B cell (primary cell): ENCODE measurements at regions not wholly inside any gene's neighbourhood (a gene's known extent, or its start where the extent isn't known, plus 50 kb on each side); places are given as distances from the start of the nearest gene placed in this dataset.

Experiments
- ATAC-seq: fragments of 200-7000 bp; cut with Tn5 transposase; one replicate; pipeline ENCODE4 v1.10.0; 2021; ENCODE audit warnings: low read depth, mild to moderate bottlenecking, moderate number of reproducible peaks, moderate library complexity
- CTCF ChIA-PET: fragments of 350-600 bp; sonication (Branson Sonifier 250); formaldehyde crosslinking; loops from one replicate; lab custom pipeline; 2021; ENCODE audit warnings: antibody characterized with exemption, inconsistent platforms; lab: Charles Lee
- POLR2A ChIA-PET: fragments of 350-600 bp; sonication (Branson Sonifier 250); formaldehyde crosslinking; loops from one replicate; lab custom pipeline; 2021; ENCODE audit warnings: antibody characterized with exemption; lab: Charles Lee
- DNase-seq: peaks from one replicate; pipeline ENCODE4 v3.0.0; 2013
- H2AFZ ChIP-seq: 2 replicates; pipeline ENCODE4 v1.6.1; 2012; ENCODE audit warnings: mild to moderate bottlenecking, low read depth, low read length; ENCODE audit not compliant: insufficient read depth, poor library complexity, severe bottlenecking
- H3K27ac ChIP-seq, 2 donors: 1 replicate in 1 of 2; 2 replicates in 1 of 2; pipeline ENCODE4 v1.5.1; 2012 to 2013; ENCODE audit warnings: low read length in 2 of 2, mild to moderate bottlenecking in 2 of 2, moderate library complexity in 1 of 2
- H3K27me3 ChIP-seq, 4 experiments: fragments of 200-600 bp in 1 of 4; sonication (generic) in 1 of 4; replicated peaks in 1 of 4; 1 replicate in 2 of 4; 2 replicates in 2 of 4; pipeline versions ENCODE4 v1.6.1 to v1.7.0; 2013 to 2016; ENCODE audit warnings: low read length in 3 of 4, mild to moderate bottlenecking in 2 of 4, mixed read lengths in 1 of 4, moderate library complexity in 1 of 4; ENCODE audit not compliant: insufficient read depth in 4 of 4, control insufficient read depth in 3 of 4; ENCODE audit errors: control extremely low read depth in 1 of 4
- H3K36me3 ChIP-seq, 2 experiments: replicated peaks in 1 of 2; 1 replicate in 1 of 2; 2 replicates in 1 of 2; pipeline versions ENCODE4 v1.6.1 to v1.7.1; 2013; ENCODE audit warnings: low read length in 1 of 2; ENCODE audit not compliant: insufficient read depth in 2 of 2, control insufficient read depth in 1 of 2; ENCODE audit errors: control extremely low read depth in 1 of 2, extremely low read depth in 1 of 2
- H3K4me1 ChIP-seq, 2 donors: fragments of 200-600 bp in 1 of 2; sonication (generic) in 1 of 2; 1 replicate in 1 of 2; 2 replicates in 1 of 2; pipeline versions ENCODE4 v1.5.1 to v1.6.1; 2013 to 2017; ENCODE audit warnings: low read length in 2 of 2; ENCODE audit not compliant: control insufficient read depth in 2 of 2, insufficient read depth in 2 of 2
- H3K4me2 ChIP-seq: replicated peaks from 2 replicates; pipeline ENCODE3; 2012; ENCODE audit warnings: mild to moderate bottlenecking, low read depth, low read length; ENCODE audit not compliant: poor library complexity, severe bottlenecking
- H3K4me3 ChIP-seq, 5 experiments: fragments of 200-600 bp in 1 of 5; sonication (generic) in 1 of 5; 1 replicate in 3 of 5; 2 replicates in 2 of 5; pipeline versions ENCODE4 v1.5.1 to v1.7.0; 2011 to 2016; ENCODE audit warnings: low read length in 4 of 5, mild to moderate bottlenecking in 4 of 5, low read depth in 2 of 5, control low read depth in 1 of 5, moderate library complexity in 1 of 5; ENCODE audit not compliant: insufficient read depth in 1 of 5; ENCODE audit errors: control extremely low read depth in 1 of 5, extremely low read depth in 1 of 5
- H3K79me2 ChIP-seq: fragments of 200-600 bp; sonication (generic); one replicate; pipeline ENCODE4 v1.6.0; 2016; ENCODE audit warnings: low read length; ENCODE audit not compliant: control insufficient read depth, insufficient read depth
- H3K9ac ChIP-seq: fragments of 200-600 bp; sonication (generic); 2 replicates; pipeline ENCODE4 v1.6.1; 2017; ENCODE audit warnings: mild to moderate bottlenecking, low read length, moderate library complexity
- H3K9me3 ChIP-seq, 3 donors: one replicate each; pipeline versions ENCODE4 v1.6.1 to v1.7.1; 2013; ENCODE audit warnings: low read length in 2 of 3; ENCODE audit not compliant: control insufficient read depth in 2 of 3, insufficient read depth in 1 of 3; ENCODE audit errors: control extremely low read depth in 1 of 3
- H4K20me1 ChIP-seq: 2 replicates; pipeline ENCODE4 v1.6.0; 2012; ENCODE audit warnings: mild to moderate bottlenecking, low read length; ENCODE audit not compliant: insufficient read depth, control insufficient read depth, poor library complexity, severe bottlenecking
- H3K27ac Mint-ChIP-seq: one replicate; pipeline ENCODE4 v1.8.0; 2021; ENCODE audit warnings: mixed read lengths
- H3K27me3 Mint-ChIP-seq: one replicate; pipeline ENCODE4 v1.8.0; 2021; ENCODE audit warnings: mixed read lengths
- H3K4me1 Mint-ChIP-seq: one replicate; pipeline ENCODE4 v1.8.0; 2021; ENCODE audit warnings: mixed read lengths
- H3K4me3 Mint-ChIP-seq: one replicate; pipeline ENCODE4 v1.8.0; 2021; ENCODE audit warnings: mixed read lengths
- H3K9me3 Mint-ChIP-seq: one replicate; pipeline ENCODE4 v1.8.0; 2022; ENCODE audit warnings: mixed read lengths; ENCODE audit not compliant: insufficient read depth
- CTCF ChIP-seq: fragments of 200-600 bp; IDR thresholded peaks from one replicate; pipeline ENCODE4 v1.8.0; 2022; ENCODE audit warnings: antibody characterized with exemption, mild to moderate bottlenecking
- EZH2 ChIP-seq: IDR thresholded peaks from 2 replicates; pipeline ENCODE4 v1.6.1; 2012; ENCODE audit warnings: borderline replicate concordance, low read depth, mild to moderate bottlenecking, moderate library complexity, low read length; ENCODE audit not compliant: insufficient read depth, poor library complexity, severe bottlenecking
- WGBS: methylation state at CpG from one replicate; pipeline ENCODE4 v1.1.5; 2013; ENCODE audit warnings: missing lambda C conversion rate; ENCODE audit not compliant: insufficient coverage; 5-methylcytosine and 5-hydroxymethylcytosine counted together
- intact Hi-C: fragments of 100-400 bp; cut with micrococcal nuclease; formaldehyde crosslinking; loops from one replicate; pipeline ENCODE4 v1.10.0; 2022

GRCh38 chr4:33062155-33062806 is 2342.1 kb downstream of the PCDH7 start:
- no peak overlapping the region for H2AFZ ChIP-seq
- ChIA-PET CTCF (no interaction called here), POLR2A (no interaction called here)
- Mint-ChIP-seq H3K4me3 (no peak overlapping the region), H3K9me3 (no peaks in the 10 kb centered on the region), H3K27ac (no peak overlapping the region), H3K27me3 (no peaks in the 10 kb centered on the region), H3K4me1 (no peaks in the 10 kb centered on the region)
- whole genome bisulfite sequencing = 83% methylated on average over 2 of the region's 3 CpGs
- H3K36me3 ChIP-seq = no peaks in the 10 kb centered on the region
- no peaks in the 10 kb centered on the region for H3K9me3 ChIP-seq
- H3K4me1 ChIP-seq = no peaks in the 10 kb centered on the region
- no peak overlapping the region for H3K27ac ChIP-seq
- H4K20me1 ChIP-seq = no peaks in the 10 kb centered on the region
- no peaks in the 10 kb centered on the region for H3K27me3 ChIP-seq
- no peak overlapping the region for H3K4me3 ChIP-seq
- ATAC-seq = no peak
- H3K9ac ChIP-seq = no peak overlapping the region
- H3K4me2 ChIP-seq = no peak overlapping the region
- TF ChIP-seq CTCF (no peak), EZH2 (no peak)
- H3K79me2 ChIP-seq = no peaks in the 10 kb centered on the region
- no peak for DNase-seq
- intact Hi-C loops = no loop called here

GRCh38 chr4:33063241-33063640 is 2343.1 kb downstream of the PCDH7 start:
- H3K4me1 ChIP-seq = no peaks in the 10 kb centered on the region
- Mint-ChIP-seq H3K27me3 (no peaks in the 10 kb centered on the region), H3K4me3 (no peak overlapping the region), H3K4me1 (no peaks in the 10 kb centered on the region), H3K27ac (no peak overlapping the region), H3K9me3 (no peaks in the 10 kb centered on the region)
- no peaks in the 10 kb centered on the region for H4K20me1 ChIP-seq
- no peaks in the 10 kb centered on the region for H3K36me3 ChIP-seq
- no peak for DNase-seq
- no peak overlapping the region for H3K9ac ChIP-seq
- no peak overlapping the region for H3K27ac ChIP-seq
- ATAC-seq = no peak
- no CpG with 5 or more reads among the region's 2 CpGs for WGBS
- POLR2A ChIA-PET = no interaction called here
- CTCF ChIA-PET = no interaction called here
- no peaks in the 10 kb centered on the region for H3K9me3 ChIP-seq
- H3K4me2 ChIP-seq = no peak overlapping the region
- TF ChIP-seq CTCF (no peak), EZH2 (no peak)
- H2AFZ ChIP-seq = no peak overlapping the region
- H3K79me2 ChIP-seq = no peaks in the 10 kb centered on the region
- no peaks in the 10 kb centered on the region for H3K27me3 ChIP-seq
- no peak overlapping the region for H3K4me3 ChIP-seq
- intact Hi-C loops = no loop called here
